ENCODE measurements at regions not wholly inside any gene's neighbourhood (a gene's known extent, or its start where the extent isn't known, plus 50 kb on each side); places are given as distances from the start of the nearest gene placed in this dataset.

DNA sequence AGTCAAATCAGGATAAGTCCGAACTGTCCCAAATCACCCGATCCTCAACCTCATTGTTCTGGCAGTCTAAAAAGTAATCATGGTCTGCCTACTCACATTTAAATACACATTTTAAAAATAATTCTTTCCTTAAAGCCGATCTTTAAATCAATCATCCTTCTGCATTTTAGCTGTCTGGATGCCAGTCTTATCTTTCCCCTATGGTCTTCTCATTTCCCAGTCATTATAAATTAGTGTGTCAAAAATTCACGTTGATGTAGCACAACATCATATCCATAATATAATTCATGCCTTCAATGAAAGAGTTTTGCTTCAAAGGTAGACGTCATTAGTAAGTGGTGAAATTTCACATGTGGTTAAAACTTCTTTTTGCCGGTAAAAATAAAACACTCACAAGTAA lies 108.1 kb upstream of the FRG1 start:
- TF ChIP-seq RNF2 (IDR thresholded peaks at IDR 0.05; ENCODE audit: borderline replicate concordance, low read depth) (no peak), JUNB (IDR thresholded peaks at IDR 0.05) (no peak), KDM1A (IDR thresholded peaks at IDR 0.05; ENCODE audit: low read depth) (no peak), POLR2A (IDR thresholded peaks at IDR 0.05; ENCODE audit: low read length) (no peak)
- TF ChIP-seq, protein P1, sequence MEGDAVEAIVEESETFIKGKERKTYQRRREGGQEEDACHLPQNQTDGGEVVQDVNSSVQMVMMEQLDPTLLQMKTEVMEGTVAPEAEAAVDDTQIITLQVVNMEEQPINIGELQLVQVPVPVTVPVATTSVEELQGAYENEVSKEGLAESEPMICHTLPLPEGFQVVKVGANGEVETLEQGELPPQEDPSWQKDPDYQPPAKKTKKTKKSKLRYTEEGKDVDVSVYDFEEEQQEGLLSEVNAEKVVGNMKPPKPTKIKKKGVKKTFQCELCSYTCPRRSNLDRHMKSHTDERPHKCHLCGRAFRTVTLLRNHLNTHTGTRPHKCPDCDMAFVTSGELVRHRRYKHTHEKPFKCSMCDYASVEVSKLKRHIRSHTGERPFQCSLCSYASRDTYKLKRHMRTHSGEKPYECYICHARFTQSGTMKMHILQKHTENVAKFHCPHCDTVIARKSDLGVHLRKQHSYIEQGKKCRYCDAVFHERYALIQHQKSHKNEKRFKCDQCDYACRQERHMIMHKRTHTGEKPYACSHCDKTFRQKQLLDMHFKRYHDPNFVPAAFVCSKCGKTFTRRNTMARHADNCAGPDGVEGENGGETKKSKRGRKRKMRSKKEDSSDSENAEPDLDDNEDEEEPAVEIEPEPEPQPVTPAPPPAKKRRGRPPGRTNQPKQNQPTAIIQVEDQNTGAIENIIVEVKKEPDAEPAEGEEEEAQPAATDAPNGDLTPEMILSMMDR (IDR thresholded peaks at IDR 0.05): no peak

All from A549 (cell line).